ENCODE measurements at regions not wholly inside any gene's neighbourhood (a gene's known extent, or its start where the extent isn't known, plus 50 kb on each side); places are given as distances from the start of the nearest gene placed in this dataset.

- no peak for DNase-seq (ENCODE audit: low read depth in 1 of 2, low spot score in 1 of 2)
Measured at GRCh38 chr15:25981114-25981513, 118.0 kb upstream of the ATP10A start.

GRCh38 chr15:25972141-25972675, 109.1 kb upstream of the ATP10A start:
- DNase-seq (ENCODE audit: low read depth in 1 of 2, low spot score in 1 of 2) = no peak

GRCh38 chr15:25971053-25971452, 107.9 kb upstream of the ATP10A start:
- DNase-seq (ENCODE audit: low read depth in 1 of 2, low spot score in 1 of 2) = no peak

GRCh38 chr15:25969886-25970285, 106.8 kb upstream of the ATP10A start:
- DNase-seq (ENCODE audit: low read depth in 1 of 2, low spot score in 1 of 2) = no peak

GRCh38 chr15:25967116-25967515, 104.0 kb upstream of the ATP10A start:
- DNase-seq (ENCODE audit: low read depth in 1 of 2, low spot score in 1 of 2) = no peak

- no peak for DNase-seq (ENCODE audit: low read depth in 1 of 2, low spot score in 1 of 2)
Measured at GRCh38 chr15:25965326-25965725, 102.2 kb upstream of the ATP10A start.

GRCh38 chr15:25960273-25960672, 97.1 kb upstream of the ATP10A start:
- DNase-seq (ENCODE audit: low read depth in 1 of 2, low spot score in 1 of 2) = no peak

GRCh38 chr15:25959100-25959499, 96.0 kb upstream of the ATP10A start:
- no peak for DNase-seq (ENCODE audit: low read depth in 1 of 2, low spot score in 1 of 2)

GRCh38 chr15:25955628-25956027, 92.5 kb upstream of the ATP10A start:
- no peak for DNase-seq (ENCODE audit: low read depth in 1 of 2, low spot score in 1 of 2)

- no peak for DNase-seq (ENCODE audit: low read depth in 1 of 2, low spot score in 1 of 2)
Measured at GRCh38 chr15:25954398-25954797, 91.3 kb upstream of the ATP10A start.

GRCh38 chr15:25950014-25950413, 86.9 kb upstream of the ATP10A start:
- no peak for DNase-seq (ENCODE audit: low read depth in 1 of 2, low spot score in 1 of 2)

- DNase-seq (ENCODE audit: low read depth in 1 of 2, low spot score in 1 of 2) = no peak
Measured at GRCh38 chr15:25947323-25948314, 84.5 kb upstream of the ATP10A start.

GRCh38 chr15:25946241-25946805, 83.2 kb upstream of the ATP10A start:
- no peak for DNase-seq (ENCODE audit: low read depth in 1 of 2, low spot score in 1 of 2)

GRCh38 chr15:25944386-25944785, 81.3 kb upstream of the ATP10A start:
- no peak for DNase-seq (ENCODE audit: low read depth in 1 of 2, low spot score in 1 of 2)

GRCh38 chr15:25943831-25944230, 80.7 kb upstream of the ATP10A start:
- DNase-seq (ENCODE audit: low read depth in 1 of 2, low spot score in 1 of 2) = no peak

GRCh38 chr15:25939122-25939521, 76.0 kb upstream of the ATP10A start:
- no peak for DNase-seq (ENCODE audit: low read depth in 1 of 2, low spot score in 1 of 2)

- no peak for DNase-seq (ENCODE audit: low read depth in 1 of 2, low spot score in 1 of 2)
Measured at GRCh38 chr15:25937796-25938195, 74.7 kb upstream of the ATP10A start.

- DNase-seq (ENCODE audit: low read depth in 1 of 2, low spot score in 1 of 2) = no peak
Measured at GRCh38 chr15:25936004-25936403, 72.9 kb upstream of the ATP10A start.

GRCh38 chr15:25933456-25934158, 70.5 kb upstream of the ATP10A start:
- peak; percentile 30 to 52 for DNase-seq (ENCODE audit: low read depth in 1 of 2, low spot score in 1 of 2)

- no peak for DNase-seq (ENCODE audit: low read depth in 1 of 2, low spot score in 1 of 2)
Measured at GRCh38 chr15:25932696-25933095, 69.6 kb upstream of the ATP10A start.

GRCh38 chr15:25931851-25932250, 68.7 kb upstream of the ATP10A start:
- no peak for DNase-seq (ENCODE audit: low read depth in 1 of 2, low spot score in 1 of 2)

GRCh38 chr15:25930931-25931330, 67.8 kb upstream of the ATP10A start:
- no peak for DNase-seq (ENCODE audit: low read depth in 1 of 2, low spot score in 1 of 2)

All from stimulated activated CD4-positive, alpha-beta T cell treated with anti-CD3 and anti-CD28 coated beads, Interleukin-15, amount 100 ng/mL, for 1 hour (primary cell).